GM19438 (cell line): ENCODE measurements at regions not wholly inside any gene's neighbourhood (a gene's known extent, or its start where the extent isn't known, plus 50 kb on each side); places are given as distances from the start of the nearest gene placed in this dataset.
"Not testable (repeated sequence)": the region's sequence is repeated elsewhere in the genome, so short reads cannot be mapped to it uniquely, and the experiment has no call there.

Experiments
- ATAC-seq: cut with Tn5 transposase; IDR thresholded peaks from one replicate; pipeline ENCODE4 v1.9.1; 2021; ENCODE audit warnings: low read depth; ENCODE audit not compliant: unreplicated experiment

DNA sequence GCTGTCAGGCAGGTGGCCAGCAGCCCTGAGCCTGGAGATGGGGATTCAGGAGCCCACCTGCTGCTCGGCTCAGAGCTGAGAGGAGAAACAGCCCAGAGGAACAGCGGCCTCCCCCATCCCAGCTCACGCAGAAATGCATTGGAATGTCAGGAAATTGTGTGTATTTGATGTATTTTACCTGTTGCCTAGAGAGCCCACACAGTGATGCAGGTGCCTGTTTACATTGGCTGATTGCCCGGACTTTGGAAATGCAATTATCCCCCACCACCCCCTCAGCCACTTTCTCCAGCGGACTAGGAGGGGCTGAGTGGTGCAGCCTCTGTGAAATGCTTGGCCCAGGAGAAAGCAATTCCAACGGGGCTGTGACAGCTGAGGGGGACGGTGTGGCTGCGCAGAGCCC, 281.7 kb upstream of the SFSWAP start:
- ATAC-seq, result not testable (repeated sequence)

DNA sequence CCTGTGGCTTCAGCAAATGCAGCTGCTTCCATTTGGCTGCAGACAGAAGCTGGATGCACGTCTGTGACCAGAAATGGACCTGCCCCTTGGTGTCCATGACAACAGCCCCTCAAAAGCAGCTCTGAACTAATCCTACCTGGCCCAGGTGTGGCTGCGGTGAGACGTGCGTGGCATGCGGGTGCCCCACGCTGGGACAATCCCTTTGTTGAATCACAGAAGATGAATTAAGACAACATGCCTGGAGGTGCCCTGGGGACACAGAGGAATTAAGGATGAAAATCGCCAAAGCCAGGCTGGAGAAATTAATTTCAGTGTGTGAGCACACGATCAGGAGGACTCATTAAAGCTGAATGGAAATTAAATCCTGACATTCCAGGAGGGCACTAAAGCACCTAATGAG, 281.2 kb upstream of the SFSWAP start:
- not testable (repeated sequence) for ATAC-seq

DNA sequence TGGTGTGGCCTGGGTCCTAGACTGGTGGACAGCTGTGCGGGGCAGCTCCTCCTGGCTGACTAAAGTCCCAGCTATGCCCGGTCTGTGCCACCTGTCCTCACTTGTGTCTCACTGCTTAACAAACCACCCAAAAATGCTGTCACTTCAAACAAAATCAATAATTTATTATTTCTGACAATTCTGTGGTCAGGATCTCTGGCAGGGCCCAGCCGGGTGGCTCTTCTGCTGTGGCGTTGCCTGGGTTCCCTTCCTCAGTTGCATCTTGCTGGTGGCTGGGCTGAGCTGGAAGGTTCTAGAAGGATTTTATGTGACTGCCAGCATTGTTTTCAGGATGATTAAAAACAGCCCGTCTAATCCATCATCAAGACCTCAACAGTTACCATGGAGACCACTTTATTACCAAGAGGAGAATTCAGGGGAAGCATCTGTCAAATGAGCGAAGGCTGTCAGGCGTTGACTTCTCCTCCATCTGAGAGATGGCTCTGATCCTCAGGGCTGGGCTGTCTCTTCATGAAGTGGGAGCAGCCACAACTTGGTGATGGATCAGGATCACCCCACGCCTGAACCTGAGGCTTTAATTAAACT, 280.6 kb upstream of the SFSWAP start:
- ATAC-seq, result no peak

DNA sequence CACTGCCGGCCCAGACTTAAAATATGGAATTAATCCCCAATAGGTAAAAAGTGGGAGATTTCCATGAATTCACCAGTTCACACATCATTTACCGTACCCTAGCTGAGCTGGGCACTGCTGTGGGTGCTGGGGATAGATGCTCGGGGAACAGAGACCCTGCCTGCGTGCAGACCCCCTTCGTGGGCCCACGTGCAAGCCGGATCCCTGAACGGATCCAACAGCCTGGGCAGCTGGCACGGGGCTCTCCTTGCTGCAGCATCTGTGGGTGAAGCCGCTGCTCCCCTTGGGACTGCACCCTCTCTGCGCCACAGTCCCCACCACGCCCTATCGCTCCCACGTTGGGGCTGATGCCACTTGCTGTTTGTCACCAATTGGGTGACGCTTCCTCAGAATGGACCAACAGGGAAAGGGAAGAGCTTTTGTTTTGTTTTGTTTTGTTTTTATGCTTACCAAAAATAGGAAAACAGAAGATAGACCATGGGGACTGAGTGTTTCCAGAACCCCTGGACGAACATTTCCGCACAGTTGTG, 279.7 kb upstream of the SFSWAP start:
- not testable (repeated sequence) for ATAC-seq

DNA sequence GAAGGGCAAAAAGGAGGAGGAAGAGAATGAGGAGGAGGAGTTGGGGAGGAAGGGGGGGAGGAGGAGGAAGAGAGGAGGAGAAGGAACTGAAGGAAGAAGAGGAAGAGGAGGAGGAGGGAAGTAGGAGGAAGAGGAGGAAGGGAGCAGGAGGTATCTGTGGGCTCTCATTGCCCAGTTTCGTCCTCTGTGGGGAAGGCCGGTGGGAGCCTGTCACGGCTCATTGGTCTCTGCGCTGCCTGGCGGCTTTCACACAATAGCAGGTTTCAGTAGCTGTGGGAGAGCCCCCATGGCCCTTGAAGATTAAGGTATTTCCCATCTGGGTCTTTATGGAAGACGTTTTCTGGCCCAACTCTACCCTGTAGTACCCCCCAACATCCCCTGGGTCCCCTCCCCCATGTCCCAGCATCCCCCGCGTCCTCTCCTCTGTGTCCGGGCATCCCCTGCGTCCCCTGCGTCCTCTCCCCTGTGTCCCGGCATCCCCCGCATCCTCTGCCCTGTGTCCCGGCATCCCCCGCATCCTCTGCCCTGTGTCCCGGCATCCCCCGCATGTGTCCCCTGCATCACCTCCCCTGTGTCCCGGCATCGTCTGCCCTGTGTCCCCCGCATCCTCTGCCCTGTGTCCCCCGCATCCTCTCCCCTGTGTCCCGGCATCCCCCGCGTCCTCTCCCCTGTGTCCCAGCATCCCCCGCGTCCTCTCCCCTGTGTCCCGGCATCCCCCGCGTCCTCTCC, 278.2 kb upstream of the SFSWAP start:
- ATAC-seq, result peak; percentile 70

DNA sequence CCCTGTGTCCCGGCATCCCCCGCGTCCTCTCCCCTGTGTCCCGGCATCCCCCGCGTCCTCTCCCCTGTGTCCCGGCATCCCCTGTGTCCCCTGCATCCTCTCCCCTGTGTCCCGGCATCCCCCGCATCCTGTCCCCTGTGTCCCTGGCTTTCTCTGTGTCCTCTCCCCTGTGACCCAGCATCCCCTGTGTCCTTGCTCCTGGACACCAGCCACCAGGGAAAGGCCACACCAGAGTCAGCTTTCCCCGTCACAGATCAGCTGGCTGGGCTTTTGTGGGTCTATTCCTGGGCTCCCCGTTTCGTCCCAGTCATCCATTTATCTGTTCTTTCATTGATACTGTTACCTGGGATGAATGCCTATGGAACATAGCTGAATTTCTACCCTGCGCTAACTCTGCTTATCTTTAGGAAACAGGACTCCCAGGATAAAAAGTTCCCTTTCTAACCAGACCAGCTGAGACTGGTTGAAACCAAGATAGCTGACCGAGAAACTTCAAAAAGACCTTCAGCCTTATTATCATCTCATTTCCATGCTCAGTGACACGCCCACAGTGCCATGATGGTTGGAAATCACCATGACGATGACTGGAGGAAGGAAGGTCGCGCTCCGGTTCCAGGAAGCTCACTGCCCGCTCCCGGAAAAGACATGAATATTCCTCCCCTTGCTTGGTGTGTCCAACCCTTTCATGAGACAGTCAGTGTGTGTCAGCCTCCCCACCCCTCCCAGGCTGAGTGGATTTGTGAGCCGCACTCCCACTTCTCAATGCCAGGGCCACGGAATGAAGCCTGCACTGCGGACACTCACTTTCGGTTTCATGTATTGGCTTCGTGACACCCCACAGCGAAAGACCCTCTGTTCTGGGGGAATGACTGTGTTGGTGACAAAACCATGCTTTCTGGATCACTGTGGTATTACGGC, 276.4 kb upstream of the SFSWAP start:
- ATAC-seq, result no peak

DNA sequence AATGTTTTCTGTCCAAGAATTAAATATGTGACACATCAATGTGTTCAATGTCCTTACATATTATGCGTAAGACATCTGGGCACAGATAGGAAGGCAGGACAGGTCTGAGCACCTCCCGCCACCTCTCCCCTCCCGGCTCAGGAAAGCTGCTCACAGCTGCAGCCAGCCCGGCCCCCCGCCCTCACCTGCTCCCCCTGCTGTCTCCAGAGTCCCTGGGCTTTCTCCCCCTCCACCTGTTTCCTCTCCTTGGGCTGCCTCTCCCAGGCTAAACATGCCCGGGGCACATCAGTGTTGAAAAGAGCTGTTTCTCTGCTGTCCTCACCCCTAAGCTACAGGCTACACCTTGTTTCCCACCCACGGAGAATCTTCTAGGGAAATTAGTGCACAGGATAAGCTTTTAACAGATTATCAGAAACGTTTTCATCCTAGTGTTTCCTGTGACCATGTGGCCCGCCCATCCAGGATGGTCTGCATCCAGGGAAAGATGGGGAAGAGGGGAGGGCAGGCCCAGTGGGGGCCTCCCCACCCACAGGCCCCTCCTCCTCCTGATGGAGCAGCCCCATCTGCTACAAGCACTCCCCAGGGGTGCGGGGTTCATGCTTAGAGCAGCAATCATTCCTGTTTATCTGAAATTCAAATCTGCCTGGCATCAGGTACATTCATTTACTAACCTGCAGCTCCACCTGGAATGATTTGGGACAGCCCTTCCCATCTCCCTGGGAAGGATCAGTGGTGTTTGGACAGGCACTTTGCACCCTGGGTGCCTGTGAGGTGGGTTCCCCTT, 273.8 kb upstream of the SFSWAP start:
- ATAC-seq, result no peak

DNA sequence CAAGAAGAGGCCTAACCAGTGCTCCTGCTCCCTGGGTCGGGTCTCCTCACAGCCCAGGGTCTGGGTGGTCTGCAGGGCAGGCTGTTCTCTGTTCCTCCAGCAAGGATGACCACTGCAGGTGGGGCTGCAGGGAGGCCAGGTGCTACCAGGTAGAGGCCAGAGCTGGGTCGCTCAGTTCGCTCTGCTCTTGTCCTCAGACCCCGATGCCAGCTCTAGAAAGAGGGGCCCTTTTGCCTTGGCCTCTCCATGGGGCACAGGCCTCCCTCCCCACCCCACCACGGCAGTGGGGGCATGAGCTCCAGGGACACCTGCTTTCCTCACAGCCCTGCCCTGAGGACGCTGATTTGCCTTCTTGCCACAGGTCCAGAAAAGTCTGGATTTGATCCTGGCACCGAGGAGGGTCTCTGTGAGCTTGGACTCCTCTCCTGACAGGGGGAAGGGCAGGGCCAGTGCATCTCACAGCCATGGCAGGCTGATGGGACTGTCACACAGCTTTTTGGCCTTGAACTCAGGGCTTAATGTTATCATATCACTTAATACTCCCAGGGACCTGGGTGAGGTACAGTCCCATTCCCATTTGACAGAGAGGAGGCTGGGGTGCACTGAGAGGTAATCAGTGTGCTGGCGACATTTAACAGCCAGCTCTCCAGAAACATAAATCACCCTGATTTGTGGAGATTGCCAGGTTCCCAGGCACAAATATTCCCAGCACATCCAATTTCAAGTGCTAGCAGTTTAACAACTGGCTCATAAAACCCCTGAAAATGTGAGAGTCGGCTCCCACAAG, 273.0 kb upstream of the SFSWAP start:
- ATAC-seq, result no peak

DNA sequence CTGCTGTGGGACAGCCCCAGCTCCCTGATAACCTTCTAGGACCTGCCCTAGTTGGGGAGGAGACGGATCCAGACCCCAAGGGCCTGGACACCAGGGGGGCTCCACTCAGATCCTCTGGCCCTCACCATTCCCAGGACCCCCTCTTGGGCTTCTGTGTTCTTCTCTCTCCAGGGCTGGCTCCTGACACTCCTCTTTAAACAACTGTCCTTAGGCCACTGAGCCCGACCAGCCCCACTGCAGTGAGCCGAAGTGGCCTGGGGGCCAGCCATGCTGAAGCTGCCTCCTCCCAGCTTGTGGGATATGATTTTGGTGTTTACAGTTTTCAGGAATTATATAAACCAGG, 272.4 kb upstream of the SFSWAP start:
- not testable (repeated sequence) for ATAC-seq

DNA sequence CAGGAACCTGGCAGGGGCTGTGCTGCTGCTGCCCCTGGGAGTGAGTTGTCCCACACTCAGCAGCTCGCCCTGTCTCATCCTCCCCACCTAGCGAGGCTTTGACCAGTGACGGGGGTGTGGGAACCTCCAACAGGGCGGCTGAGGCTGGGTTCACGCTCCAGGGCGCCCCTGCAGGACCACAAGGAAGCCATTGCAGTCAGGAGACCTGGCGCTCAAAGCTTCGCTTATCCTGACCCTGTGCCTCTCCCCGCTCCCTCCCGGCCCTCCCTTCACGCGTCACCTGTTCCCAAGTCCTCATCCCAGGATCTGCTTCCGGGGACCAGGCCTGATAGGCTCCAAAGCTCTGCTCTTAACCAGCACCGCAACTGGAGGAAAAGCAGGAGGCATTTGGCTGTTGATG, 272.0 kb upstream of the SFSWAP start:
- no peak for ATAC-seq

DNA sequence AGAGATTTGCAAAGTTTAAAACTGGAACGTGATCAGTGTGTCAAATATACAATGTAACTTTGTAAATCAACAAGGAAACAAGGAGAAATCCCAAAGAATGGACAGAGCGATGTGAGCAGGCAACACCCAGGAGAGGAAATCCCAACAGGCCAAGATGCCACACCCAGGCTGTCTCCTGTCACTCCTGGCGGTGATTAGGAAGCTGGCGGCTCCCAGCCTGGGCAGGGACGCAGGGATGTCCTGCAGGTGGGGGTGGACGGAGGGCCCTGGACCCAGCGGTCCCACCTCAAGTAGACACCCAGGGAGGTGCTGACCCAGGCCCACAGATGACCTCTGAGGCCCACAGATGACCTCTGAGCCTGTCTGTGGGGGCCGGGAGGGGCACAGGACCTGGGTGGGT, 271.1 kb upstream of the SFSWAP start:
- not testable (repeated sequence) for ATAC-seq

DNA sequence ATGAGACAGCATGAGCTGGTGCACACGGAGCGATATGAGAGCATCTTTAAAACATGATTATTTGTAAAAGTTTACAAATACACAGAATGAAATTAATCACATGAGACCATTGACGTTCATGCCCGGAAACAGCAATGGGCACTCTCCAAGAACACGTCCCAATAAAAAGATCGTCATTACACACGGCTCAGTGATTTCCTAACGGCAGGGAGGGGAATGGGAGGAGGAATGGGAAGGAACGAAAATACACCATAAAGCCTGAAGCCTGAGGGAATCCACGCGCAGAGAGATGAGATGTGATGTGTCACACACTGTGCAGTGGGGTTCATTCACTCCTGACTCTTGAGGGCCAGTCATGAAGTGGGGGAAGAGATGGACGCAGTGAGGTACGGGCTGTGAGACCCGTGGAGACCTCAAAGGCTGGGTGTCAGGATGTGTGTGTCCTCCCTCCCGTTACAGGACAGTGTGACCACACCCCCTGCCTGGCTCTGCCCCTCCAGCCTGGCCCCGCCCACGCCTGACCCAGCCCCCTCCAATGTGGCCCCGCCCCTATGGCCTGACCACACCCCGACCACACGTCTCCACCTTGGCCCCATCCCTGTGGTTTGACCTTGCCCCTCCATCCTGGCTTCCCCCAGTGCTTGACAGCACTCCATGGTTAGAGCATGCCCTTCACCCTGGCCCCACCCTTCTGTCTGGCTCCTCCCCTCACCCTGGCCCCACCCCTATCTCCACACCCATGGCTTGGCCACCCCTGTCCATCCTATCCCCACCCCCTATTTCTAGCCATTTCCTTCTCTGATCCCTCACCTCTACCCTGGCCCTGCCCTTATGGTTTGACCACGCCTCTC, 270.5 kb upstream of the SFSWAP start:
- ATAC-seq, result not testable (repeated sequence)

DNA sequence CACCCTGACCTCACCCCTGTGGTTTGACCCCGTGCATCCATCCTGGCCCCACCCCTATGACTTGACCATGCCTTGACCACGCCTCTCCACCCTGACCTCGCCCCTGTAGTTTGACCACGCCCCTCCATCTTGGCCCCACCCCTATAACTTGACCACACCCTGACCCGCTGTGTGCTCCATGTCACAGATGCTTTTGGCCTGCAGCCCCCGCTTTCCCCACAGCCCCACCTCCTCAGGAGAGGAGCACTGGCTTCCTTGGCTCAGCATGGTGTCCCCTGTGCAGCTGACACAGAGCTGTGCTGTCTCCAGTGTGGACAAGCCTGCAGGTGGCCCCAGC, 269.9 kb upstream of the SFSWAP start:
- no peak for ATAC-seq

DNA sequence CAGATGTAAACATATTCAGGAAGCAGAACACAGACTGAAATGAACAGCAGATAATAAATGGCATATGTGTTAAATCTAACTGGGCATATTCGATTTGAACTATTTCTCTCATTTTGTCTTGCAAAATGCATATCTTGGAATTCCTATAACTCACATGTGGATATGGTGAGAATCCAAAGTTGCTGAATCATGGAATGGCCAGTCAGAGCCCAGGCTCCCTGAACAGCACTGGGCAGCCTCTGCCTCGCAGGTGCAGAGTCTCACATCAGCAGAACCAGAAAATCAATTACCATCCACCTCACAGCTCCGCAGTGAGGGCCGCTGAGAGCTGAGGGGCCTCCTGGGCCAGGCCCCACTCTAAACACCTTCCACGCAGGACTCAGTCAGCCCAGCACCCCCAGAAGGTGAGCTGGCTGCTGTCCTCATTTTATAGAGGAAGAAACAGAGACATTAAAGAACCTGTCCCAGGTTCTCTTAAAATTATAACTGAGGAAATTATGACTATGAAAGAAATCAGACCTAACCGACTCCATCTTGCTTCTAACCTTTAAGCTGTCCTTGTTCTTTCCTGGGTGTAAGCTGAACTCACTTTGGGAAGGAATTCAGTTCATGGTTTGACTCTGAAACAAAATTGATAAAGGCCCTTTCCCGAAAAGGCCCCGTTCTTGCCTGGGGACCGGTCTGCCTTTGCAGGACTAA, 269.1 kb upstream of the SFSWAP start:
- ATAC-seq, result no peak

DNA sequence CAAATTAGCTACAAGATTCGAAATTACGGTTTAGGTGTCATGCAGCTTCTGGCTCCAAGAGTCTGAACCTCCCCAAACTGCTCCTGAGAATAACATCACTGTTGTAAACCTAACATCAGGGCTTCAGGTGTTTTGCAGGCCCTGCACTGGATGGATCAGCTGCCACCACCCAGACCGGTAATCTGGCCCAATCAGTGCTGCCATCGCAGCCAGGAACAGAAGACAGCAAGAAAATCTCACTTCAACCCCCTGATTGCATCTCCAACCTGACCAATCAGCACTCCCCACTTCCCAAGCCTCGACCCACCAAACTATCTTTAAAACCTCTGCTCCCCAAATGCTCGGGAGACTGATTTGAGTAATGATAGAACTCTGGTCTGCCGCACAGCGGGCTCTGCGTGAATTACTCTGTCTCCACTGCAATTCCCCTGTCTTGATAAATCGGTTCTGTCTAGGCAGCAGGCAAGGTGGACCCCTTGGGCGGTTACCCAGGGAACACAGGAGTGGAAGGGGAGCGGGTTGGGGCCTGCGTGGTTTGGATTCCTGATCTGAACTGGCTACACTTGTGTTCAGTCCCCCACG, 268.5 kb upstream of the SFSWAP start:
- no peak for ATAC-seq

DNA sequence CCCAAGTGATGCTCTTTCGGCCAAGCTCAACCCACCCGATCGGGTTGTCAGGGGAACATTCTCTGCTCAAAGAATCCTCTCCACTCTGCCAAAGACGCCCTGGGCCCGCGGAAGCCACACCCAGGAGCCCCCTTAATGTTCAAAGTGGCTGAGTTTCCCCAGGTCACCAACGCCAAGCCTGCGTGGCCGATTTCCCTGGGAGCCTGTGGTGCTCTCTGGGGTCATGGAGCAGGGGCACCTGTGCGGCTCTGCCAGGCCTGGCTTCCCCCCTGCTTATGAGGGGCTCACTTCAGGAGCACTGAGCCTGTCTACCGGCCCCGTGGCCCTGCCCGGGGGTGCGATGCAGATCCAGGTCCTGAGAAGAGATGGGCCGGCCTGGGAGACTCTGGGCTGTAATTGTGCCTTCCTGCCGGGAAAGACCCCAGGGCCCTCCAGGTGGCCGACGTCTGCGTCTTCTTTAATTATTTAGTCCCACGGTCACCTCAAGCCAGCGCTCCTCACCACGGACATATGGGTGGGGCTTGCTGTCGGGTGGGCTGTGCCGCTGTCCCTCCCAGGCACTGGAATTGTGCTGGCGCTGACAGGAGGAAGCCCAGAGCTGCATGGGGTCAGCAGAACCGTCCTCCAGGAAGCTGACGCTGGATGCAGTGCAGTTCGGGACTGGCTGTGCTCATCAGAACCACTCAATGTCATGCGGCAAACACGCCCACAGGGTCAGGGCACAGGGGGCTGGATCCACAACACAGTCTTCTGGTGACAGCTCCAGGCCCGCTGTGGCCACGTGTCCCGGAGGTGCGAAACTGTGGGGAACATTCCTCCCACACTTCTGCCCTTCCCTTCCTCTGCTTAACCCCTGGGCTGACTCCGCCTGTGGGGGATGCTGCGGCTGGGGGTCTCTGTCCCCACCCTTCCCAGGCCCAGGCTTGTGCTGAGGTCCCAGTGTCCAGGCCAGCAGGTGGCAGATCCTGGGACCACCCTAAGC, 267.6 kb upstream of the SFSWAP start:
- ATAC-seq, result no peak
